A673 (cell line): ENCODE measurements at regions not wholly inside any gene's neighbourhood (a gene's known extent, or its start where the extent isn't known, plus 50 kb on each side); places are given as distances from the start of the nearest gene placed in this dataset.

Experiments used
- BruUV-seq: library from RNA; stranded (reverse); fragments of 400-500 nt; replicated peaks from 2 replicates; lab custom pipeline; 2021; lab: Mats Ljungman, UMichigan
- CTCF ChIA-PET: fragments of 300-600 bp; sonication (Branson Sonifier 250); formaldehyde crosslinking; loops from one replicate; lab custom pipeline; 2022; ENCODE audit warnings: antibody characterized with exemption; lab: Charles Lee
- POLR2A ChIA-PET: fragments of 300-600 bp; sonication (Branson Sonifier 250); formaldehyde crosslinking; loops from one replicate; lab custom pipeline; 2022; ENCODE audit warnings: antibody characterized with exemption; ENCODE audit not compliant: low non-redundant PET; lab: Charles Lee
- DNase-seq: peaks from one replicate; pipeline ENCODE4 v3.0.0-alpha.2; 2015; ENCODE audit warnings: low spot score
- H3K27ac ChIP-seq: fragments of 200-600 bp; sonication (generic); 2 replicates; pipeline ENCODE4 v1.5.1; 2016; ENCODE audit warnings: mixed run types, low read depth, mild to moderate bottlenecking, mixed read lengths, antibody characterized with exemption, low read length; ENCODE audit not compliant: poor library complexity, severe bottlenecking
- H3K27me3 ChIP-seq: fragments of 200-600 bp; sonication (generic); replicated peaks from 2 replicates; pipeline ENCODE4 v1.6.1; 2017; ENCODE audit warnings: mixed run types, low read depth, mild to moderate bottlenecking, mixed read lengths, antibody characterized with exemption, low read length; ENCODE audit not compliant: insufficient read depth, poor library complexity
- H3K36me3 ChIP-seq: fragments of 200-600 bp; sonication (generic); 2 replicates; pipeline ENCODE4 v1.6.1; 2016; ENCODE audit warnings: mixed run types, mild to moderate bottlenecking, mixed read lengths, antibody characterized with exemption, low read length; ENCODE audit not compliant: insufficient read depth, poor library complexity, severe bottlenecking
- H3K4me1 ChIP-seq: fragments of 200-600 bp; sonication (generic); 2 replicates; pipeline ENCODE4 v1.6.1; 2017; ENCODE audit warnings: mixed run types, mild to moderate bottlenecking, mixed read lengths, antibody characterized with exemption, low read length; ENCODE audit not compliant: insufficient read depth, poor library complexity, severe bottlenecking
- H3K4me3 ChIP-seq: fragments of 200-600 bp; sonication (generic); 2 replicates; pipeline ENCODE4 v1.5.1; 2016; ENCODE audit warnings: low read depth, mixed run types, mild to moderate bottlenecking, mixed read lengths, low read length; ENCODE audit not compliant: poor library complexity, severe bottlenecking
- H3K9me3 ChIP-seq: fragments of 200-600 bp; sonication (generic); 2 replicates; pipeline ENCODE4 v1.6.1; 2016; ENCODE audit warnings: mixed run types, low read depth, mild to moderate bottlenecking, mixed read lengths, antibody characterized with exemption, low read length; ENCODE audit not compliant: poor library complexity, severe bottlenecking
- EZH2 ChIP-seq: fragments of 200-600 bp; sonication (generic); IDR thresholded peaks from 2 replicates; pipeline ENCODE4 v1.6.1; 2017; ENCODE audit warnings: borderline replicate concordance, low read depth, mild to moderate bottlenecking, mixed read lengths, antibody characterized with exemption, low read length; ENCODE audit not compliant: poor library complexity, severe bottlenecking
- intact Hi-C: fragments of 100-400 bp; cut with micrococcal nuclease; formaldehyde crosslinking; loops from one replicate; pipeline ENCODE4 v1.10.0; 2022; ENCODE audit not compliant: unreplicated experiment
- TF ChIP-seq, protein P1 (sequence below): fragments of 300-800, 200-600 bp; sonication (generic); conservative IDR thresholded peaks from 2 replicates; pipeline ENCODE4 v1.5.1; 2017; ENCODE audit warnings: low read depth, mild to moderate bottlenecking, antibody characterized with exemption, low read length, moderate library complexity, mixed read lengths

DNA sequence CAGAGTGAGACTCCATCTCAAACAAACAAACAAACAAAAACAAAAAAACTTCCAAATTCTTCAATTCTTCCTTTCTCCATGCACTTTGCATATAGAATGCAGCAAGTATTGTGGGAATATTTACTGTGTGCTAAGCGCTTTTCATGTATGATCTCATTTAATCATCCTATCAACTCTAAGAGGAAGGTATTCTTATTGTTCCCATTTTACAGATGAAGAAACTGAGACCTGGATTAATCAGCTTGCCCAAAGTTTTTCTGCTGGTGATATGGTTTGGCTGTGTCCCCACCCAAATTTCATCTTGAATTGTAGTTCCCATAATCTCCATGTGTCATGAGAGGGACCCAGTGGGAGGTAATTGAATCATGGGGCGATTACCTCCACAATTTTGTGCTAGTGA, 56.6 kb upstream of the KCNG1 start:
- Histone ChIP-seq H3K4me3 (no peak overlapping the region), H3K36me3 (no peaks in the 10 kb centered on the region), H3K27ac (no peak overlapping the region), H3K9me3 (no peaks in the 10 kb centered on the region), H3K4me1 (no peaks in the 10 kb centered on the region), H3K27me3 (peaks cover 14% of the 10 kb centered on the region)
- no peak for DNase-seq
- TF ChIP-seq EZH2: no peak
- TF ChIP-seq, protein P1, sequence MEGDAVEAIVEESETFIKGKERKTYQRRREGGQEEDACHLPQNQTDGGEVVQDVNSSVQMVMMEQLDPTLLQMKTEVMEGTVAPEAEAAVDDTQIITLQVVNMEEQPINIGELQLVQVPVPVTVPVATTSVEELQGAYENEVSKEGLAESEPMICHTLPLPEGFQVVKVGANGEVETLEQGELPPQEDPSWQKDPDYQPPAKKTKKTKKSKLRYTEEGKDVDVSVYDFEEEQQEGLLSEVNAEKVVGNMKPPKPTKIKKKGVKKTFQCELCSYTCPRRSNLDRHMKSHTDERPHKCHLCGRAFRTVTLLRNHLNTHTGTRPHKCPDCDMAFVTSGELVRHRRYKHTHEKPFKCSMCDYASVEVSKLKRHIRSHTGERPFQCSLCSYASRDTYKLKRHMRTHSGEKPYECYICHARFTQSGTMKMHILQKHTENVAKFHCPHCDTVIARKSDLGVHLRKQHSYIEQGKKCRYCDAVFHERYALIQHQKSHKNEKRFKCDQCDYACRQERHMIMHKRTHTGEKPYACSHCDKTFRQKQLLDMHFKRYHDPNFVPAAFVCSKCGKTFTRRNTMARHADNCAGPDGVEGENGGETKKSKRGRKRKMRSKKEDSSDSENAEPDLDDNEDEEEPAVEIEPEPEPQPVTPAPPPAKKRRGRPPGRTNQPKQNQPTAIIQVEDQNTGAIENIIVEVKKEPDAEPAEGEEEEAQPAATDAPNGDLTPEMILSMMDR: no peak
- ChIA-PET CTCF (no interaction called here), POLR2A (no interaction called here)
- intact Hi-C loops: no loop called here
- BruUV-seq: no TSS peak

GRCh38 chr20:51077686-51078060, 54.8 kb upstream of the KCNG1 start:
- Histone ChIP-seq H3K4me1 (no peaks in the 10 kb centered on the region), H3K27me3 (peaks cover 9% of the 10 kb centered on the region), H3K27ac (no peak overlapping the region), H3K36me3 (no peaks in the 10 kb centered on the region), H3K4me3 (no peak overlapping the region), H3K9me3 (no peaks in the 10 kb centered on the region)
- intact Hi-C loops: no loop called here
- no peak for DNase-seq
- no TSS peak for BruUV-seq
- POLR2A ChIA-PET: no interaction called here
- CTCF ChIA-PET: no interaction called here
- no peak for TF ChIP-seq EZH2
- TF ChIP-seq, protein P1: no peak

- Histone ChIP-seq H3K4me1 (no peaks in the 10 kb centered on the region), H3K9me3 (no peaks in the 10 kb centered on the region), H3K27ac (no peak overlapping the region), H3K27me3 (peaks cover 9% of the 10 kb centered on the region), H3K36me3 (no peaks in the 10 kb centered on the region), H3K4me3 (no peak overlapping the region)
- intact Hi-C loops: no loop called here
- no peak for DNase-seq
- TF ChIP-seq, protein P1: no peak
- no peak for TF ChIP-seq EZH2
- BruUV-seq: no TSS peak
- CTCF ChIA-PET: no interaction called here
- POLR2A ChIA-PET: no interaction called here
Measured at GRCh38 chr20:51076786-51077685, 54.1 kb upstream of the KCNG1 start.
